SK-N-MC (cell line): ENCODE measurements at regions not wholly inside any gene's neighbourhood (a gene's known extent, or its start where the extent isn't known, plus 50 kb on each side); places are given as distances from the start of the nearest gene placed in this dataset.

Source experiments
- EZH2 ChIP-seq: fragments of 200-600 bp; sonication (generic); IDR thresholded peaks from one replicate; pipeline ENCODE4 v1.6.1; 2017; ENCODE audit warnings: antibody characterized with exemption
- FOXP2 ChIP-seq: optimal IDR thresholded peaks from 2 replicates; pipeline ENCODE3; 2011; ENCODE audit warnings: mild to moderate bottlenecking, moderate library complexity; ENCODE audit not compliant: insufficient read depth; ENCODE audit errors: extremely low read length, control extremely low read depth
- POLR2AphosphoS5 ChIP-seq: IDR thresholded peaks from 2 replicates; pipeline ENCODE4 v1.6.1; 2012; ENCODE audit warnings: mild to moderate bottlenecking, low read depth, low read length, borderline replicate concordance

DNA sequence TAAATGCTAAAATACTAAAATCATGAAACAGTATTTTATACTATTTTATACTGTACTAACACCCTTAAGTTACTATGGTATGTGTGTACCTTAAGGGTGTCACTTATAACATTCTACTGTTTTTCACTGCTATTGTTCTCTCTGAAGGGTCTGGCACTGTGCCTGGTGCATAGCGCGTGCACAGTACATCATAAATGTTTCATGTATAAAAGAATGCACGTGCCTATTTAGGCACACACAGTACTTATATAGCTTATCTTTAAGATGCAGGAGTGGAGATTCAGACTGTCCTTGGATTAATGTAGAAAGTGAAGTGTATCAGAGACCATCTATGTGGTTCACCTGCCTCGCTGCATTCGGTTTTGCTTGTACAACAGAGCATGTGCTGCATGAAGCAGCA is 64.0 kb upstream of the SGK1 start:
- TF ChIP-seq EZH2: no peak
- no peak for TF ChIP-seq POLR2AphosphoS5
- no peak for TF ChIP-seq FOXP2
